ENCODE measurements at regions not wholly inside any gene's neighbourhood (a gene's known extent, or its start where the extent isn't known, plus 50 kb on each side); places are given as distances from the start of the nearest gene placed in this dataset.

DNA sequence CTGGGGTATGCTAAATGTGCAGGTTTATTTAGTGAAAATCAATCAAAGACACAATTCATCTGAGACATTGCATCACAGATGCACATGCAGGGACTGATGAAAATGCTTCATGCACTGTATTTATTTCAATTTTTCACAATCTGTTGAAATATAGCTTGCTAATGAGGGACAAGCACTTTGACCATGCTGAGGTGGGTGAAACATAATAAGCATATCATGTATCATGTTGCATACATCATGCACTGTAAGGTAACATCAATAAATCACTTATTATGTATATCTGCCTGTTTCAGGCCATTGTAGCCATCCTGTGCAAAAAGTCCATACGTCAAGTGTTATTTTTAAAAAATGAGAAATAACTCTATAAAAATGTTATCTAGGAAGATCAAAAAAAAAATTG lies 426.9 kb upstream of the PCDH15 start:
- TF ChIP-seq CTCF (conservative IDR thresholded peaks at IDR 0.05) (no peak), ZFX (IDR thresholded peaks at IDR 0.05) (no peak)

Measured in C4-2B (cell line).